Right lobe of liver (tissue), 4 donors: ENCODE measurements at regions not wholly inside any gene's neighbourhood (a gene's known extent, or its start where the extent isn't known, plus 50 kb on each side); places are given as distances from the start of the nearest gene placed in this dataset.

Experiments used
- CTCF ChIP-seq, 4 donors: fragments of 200-600 bp in 3 of 4; fragments of 450-650 bp in 1 of 4; IDR thresholded peaks; one replicate each; pipeline versions ENCODE4 v1.5.1 to v1.8.0; 2016 to 2022; ENCODE audit warnings: antibody characterized with exemption in 4 of 4, mild to moderate bottlenecking in 2 of 4
- POLR2A ChIP-seq: fragments of 450-650 bp; IDR thresholded peaks from one replicate; pipeline ENCODE4 v1.6.1; 2017; ENCODE audit warnings: antibody characterized with exemption, mild to moderate bottlenecking
- donor health status: DM: no; HTN: no; CAD: no.
- donor health status: DM: no; HTN: no; CAD: no.
- donor health status: DM: no; HTN: yes; CAD: no.

- no peak for TF ChIP-seq CTCF (IDR thresholded peaks at IDR 0.05)
- no peak for TF ChIP-seq POLR2A
Observed at GRCh38 chrX:13383907-13384306, 64.1 kb upstream of the ATXN3L start.
